HG03045 (cell line): ENCODE measurements at regions not wholly inside any gene's neighbourhood (a gene's known extent, or its start where the extent isn't known, plus 50 kb on each side); places are given as distances from the start of the nearest gene placed in this dataset.
A peak's percentile ranks its signal among the peaks of the same experiment; 100 is the strongest.
"Not testable (repeated sequence)": the region's sequence is repeated elsewhere in the genome, so short reads cannot be mapped to it uniquely, and the experiment has no call there.

Experiments used
- ATAC-seq: cut with Tn5 transposase; IDR thresholded peaks from one replicate; pipeline ENCODE4 v1.9.1; 2021; ENCODE audit warnings: mild to moderate bottlenecking, moderate library complexity; ENCODE audit not compliant: unreplicated experiment

GRCh38 chr18:9008709-9009635 is 93.5 kb upstream of the NDUFV2 start:
- ATAC-seq, result no peak

GRCh38 chr18:9009703-9010488 is 92.6 kb upstream of the NDUFV2 start:
- no peak for ATAC-seq

GRCh38 chr18:9011431-9011830 is 91.1 kb upstream of the NDUFV2 start:
- ATAC-seq, result no peak

GRCh38 chr18:9013926-9014373 is 88.5 kb upstream of the NDUFV2 start:
- no peak for ATAC-seq

GRCh38 chr18:9015689-9016088 is 86.8 kb upstream of the NDUFV2 start:
- ATAC-seq, result no peak

- ATAC-seq, result peak; percentile 34
Measured at GRCh38 chr18:9016633-9017166, 85.8 kb upstream of the NDUFV2 start.

GRCh38 chr18:9017167-9017904 is 85.2 kb upstream of the NDUFV2 start:
- ATAC-seq, result peak; percentile 89

- no peak for ATAC-seq
Measured at GRCh38 chr18:9017905-9018227, 84.6 kb upstream of the NDUFV2 start.

GRCh38 chr18:9019135-9019534 is 83.4 kb upstream of the NDUFV2 start:
- no peak for ATAC-seq

GRCh38 chr18:9020221-9020620 is 82.3 kb upstream of the NDUFV2 start:
- ATAC-seq, result no peak

- no peak for ATAC-seq
Measured at GRCh38 chr18:9021458-9021857, 81.0 kb upstream of the NDUFV2 start.

- ATAC-seq, result no peak
Measured at GRCh38 chr18:9022397-9023155, 79.9 kb upstream of the NDUFV2 start.

- not testable (repeated sequence) for ATAC-seq
Measured at GRCh38 chr18:9024031-9024646, 78.4 kb upstream of the NDUFV2 start.

- ATAC-seq, result no peak
Measured at GRCh38 chr18:9025091-9025838, 77.2 kb upstream of the NDUFV2 start.

- ATAC-seq, result no peak
Measured at GRCh38 chr18:9029131-9029530, 73.4 kb upstream of the NDUFV2 start.

- ATAC-seq, result no peak
Measured at GRCh38 chr18:9032519-9032918, 70.0 kb upstream of the NDUFV2 start.

- no peak for ATAC-seq
Measured at GRCh38 chr18:9038277-9038871, 64.1 kb upstream of the NDUFV2 start.

- no peak for ATAC-seq
Measured at GRCh38 chr18:9039441-9040071, 62.9 kb upstream of the NDUFV2 start.
